Sigmoid colon (tissue), 4 donors: ENCODE measurements at regions not wholly inside any gene's neighbourhood (a gene's known extent, or its start where the extent isn't known, plus 50 kb on each side); places are given as distances from the start of the nearest gene placed in this dataset.

Experiments
- EP300 ChIP-seq, 4 donors: sonication (generic); formaldehyde crosslinking; IDR thresholded peaks; one replicate each; pipeline ENCODE4 v1.6.1; 2017; ENCODE audit warnings: antibody characterized with exemption in 4 of 4
- POLR2A ChIP-seq, 2 donors: fragments of 450-650 bp; IDR thresholded peaks; one replicate each; pipeline ENCODE4 v1.6.1; 2016; ENCODE audit warnings: antibody characterized with exemption in 2 of 2, mild to moderate bottlenecking in 2 of 2, moderate library complexity in 2 of 2
- POLR2AphosphoS5 ChIP-seq, 4 donors: sonication (generic); formaldehyde crosslinking; IDR thresholded peaks; one replicate each; pipeline ENCODE4 v1.6.1; 2017; ENCODE audit warnings: antibody characterized with exemption in 4 of 4
- TF ChIP-seq, protein P1 (sequence below), 4 experiments: fragments of 450-650 bp in 3 of 4; fragments of 200-600 bp in 1 of 4; IDR thresholded peaks; one replicate each; pipeline ENCODE4 v1.5.1; 2016 to 2019; ENCODE audit warnings: antibody characterized with exemption in 4 of 4, mild to moderate bottlenecking in 3 of 4, moderate library complexity in 2 of 4

DNA sequence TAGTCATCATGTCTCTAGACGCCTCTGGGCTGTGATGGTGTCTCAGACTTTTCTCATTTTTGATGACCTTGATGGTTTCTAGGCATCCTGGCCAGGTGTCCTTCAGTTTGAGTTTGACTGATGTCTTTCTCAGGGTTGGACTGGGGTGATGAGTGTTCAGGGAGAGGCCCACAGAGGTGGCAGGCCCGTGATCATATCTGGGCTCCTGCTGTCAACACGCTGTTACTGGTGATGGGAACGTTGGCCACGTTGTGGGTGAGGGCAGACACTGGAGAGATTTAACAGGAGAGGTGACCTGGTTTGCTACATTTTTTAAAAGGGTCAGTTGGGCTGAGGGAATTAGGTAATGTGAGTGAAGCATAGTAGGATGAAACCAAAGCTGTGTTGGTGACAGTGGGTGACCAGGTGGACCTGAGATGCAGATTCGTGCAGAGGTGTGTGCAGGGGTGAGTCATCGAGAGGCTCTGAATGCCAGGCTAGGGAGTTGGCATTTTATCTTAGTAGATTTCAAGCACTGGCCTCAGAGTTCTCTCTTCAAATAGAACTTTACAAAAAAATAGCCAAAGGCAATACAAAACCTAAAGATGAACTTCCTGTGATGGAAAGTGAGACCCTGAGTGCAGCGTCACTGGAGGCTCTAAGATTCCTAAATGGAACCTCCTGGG lies 174.1 kb downstream of the CDH26 start:
- TF ChIP-seq, protein P1, sequence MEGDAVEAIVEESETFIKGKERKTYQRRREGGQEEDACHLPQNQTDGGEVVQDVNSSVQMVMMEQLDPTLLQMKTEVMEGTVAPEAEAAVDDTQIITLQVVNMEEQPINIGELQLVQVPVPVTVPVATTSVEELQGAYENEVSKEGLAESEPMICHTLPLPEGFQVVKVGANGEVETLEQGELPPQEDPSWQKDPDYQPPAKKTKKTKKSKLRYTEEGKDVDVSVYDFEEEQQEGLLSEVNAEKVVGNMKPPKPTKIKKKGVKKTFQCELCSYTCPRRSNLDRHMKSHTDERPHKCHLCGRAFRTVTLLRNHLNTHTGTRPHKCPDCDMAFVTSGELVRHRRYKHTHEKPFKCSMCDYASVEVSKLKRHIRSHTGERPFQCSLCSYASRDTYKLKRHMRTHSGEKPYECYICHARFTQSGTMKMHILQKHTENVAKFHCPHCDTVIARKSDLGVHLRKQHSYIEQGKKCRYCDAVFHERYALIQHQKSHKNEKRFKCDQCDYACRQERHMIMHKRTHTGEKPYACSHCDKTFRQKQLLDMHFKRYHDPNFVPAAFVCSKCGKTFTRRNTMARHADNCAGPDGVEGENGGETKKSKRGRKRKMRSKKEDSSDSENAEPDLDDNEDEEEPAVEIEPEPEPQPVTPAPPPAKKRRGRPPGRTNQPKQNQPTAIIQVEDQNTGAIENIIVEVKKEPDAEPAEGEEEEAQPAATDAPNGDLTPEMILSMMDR (IDR thresholded peaks at IDR 0.05), result no peak
- TF ChIP-seq POLR2AphosphoS5 (IDR thresholded peaks at IDR 0.05) (no peak), EP300 (IDR thresholded peaks at IDR 0.05) (no peak), POLR2A (IDR thresholded peaks at IDR 0.05) (no peak)
